GM12878 (cell line): ENCODE measurements at regions not wholly inside any gene's neighbourhood (a gene's known extent, or its start where the extent isn't known, plus 50 kb on each side); places are given as distances from the start of the nearest gene placed in this dataset.

Experiments
- ATAC-seq: fragments of 200-7000 bp; cut with Tn5 transposase; 3 replicates; pipeline ENCODE4 v1.9.1; 2020; ENCODE audit warnings: mild to moderate bottlenecking, moderate library complexity
- BruUV-seq: library from RNA; stranded (reverse); fragments of 400-500 nt; replicated peaks from 2 replicates; lab custom pipeline; 2021; lab: Mats Ljungman, UMichigan
- CTCF ChIA-PET: fragments of 300-600 bp; sonication (Branson Sonifier 250); formaldehyde crosslinking; extraction: SDS; loops from one replicate; lab custom pipeline; 2021; ENCODE audit warnings: inconsistent platforms; lab: Yijun Ruan, JAX
- POLR2A ChIA-PET: fragments of 350-600 bp; formaldehyde crosslinking; extraction: SDS; loops from one replicate; lab custom pipeline; 2021; ENCODE audit warnings: inconsistent platforms; lab: Charles Lee
- RAD21 ChIA-PET: fragments of 300-600 bp; sonication (Branson Sonifier 250); formaldehyde crosslinking; loops from one replicate; lab custom pipeline; 2023; ENCODE audit warnings: antibody characterized with exemption; ENCODE audit not compliant: unreplicated experiment; lab: Charles Lee
- SMC1A ChIA-PET: fragments of 300-600 bp; sonication (Branson Sonifier 250); formaldehyde crosslinking; loops from one replicate; lab custom pipeline; 2023; ENCODE audit not compliant: unreplicated experiment, uncharacterized antibody; lab: Charles Lee
- DNase-seq: peaks from one replicate; pipeline ENCODE4 v3.0.0-alpha.2; 2011; ENCODE audit warnings: low read depth, low spot score
- FAIRE-seq: peaks from 3 replicates; lab custom pipeline; 2011; peaks lifted over from hg19 to GRCh38; lab: Jason Lieb, UNC
- H2AFZ ChIP-seq: 2 replicates; pipeline ENCODE4 v1.6.0; 2011; ENCODE audit warnings: low read depth, low read length, control low read depth; ENCODE audit not compliant: control insufficient read depth
- H3K27ac ChIP-seq: 2 replicates; pipeline ENCODE4 v1.5.1; 2011; ENCODE audit warnings: control low read depth; ENCODE audit not compliant: control insufficient read depth, insufficient read depth
- H3K27me3 ChIP-seq, 2 experiments: replicated peaks in 1 of 2; 2 replicates each; pipeline versions ENCODE4 v1.6.0 to v1.6.1; 2011; ENCODE audit warnings: low read length in 1 of 2; ENCODE audit not compliant: control insufficient read depth in 2 of 2, insufficient read depth in 2 of 2
- H3K36me3 ChIP-seq, 2 experiments: 2 replicates each; pipeline ENCODE4 v1.5.1; 2011; ENCODE audit warnings: low read length in 1 of 2; ENCODE audit not compliant: control insufficient read depth in 2 of 2, insufficient read depth in 2 of 2
- H3K4me1 ChIP-seq: 2 replicates; pipeline ENCODE4 v1.6.1; 2011; ENCODE audit warnings: mild to moderate bottlenecking, low read length, moderate library complexity, mixed read lengths; ENCODE audit not compliant: control insufficient read depth, insufficient read depth
- H3K4me2 ChIP-seq: 2 replicates; pipeline ENCODE4 v1.6.0; 2011; ENCODE audit warnings: control low read depth; ENCODE audit not compliant: control insufficient read depth, insufficient read depth
- H3K4me3 ChIP-seq: fragments of 200-600 bp; sonication (generic); 2 replicates; pipeline ENCODE4 v1.5.1; 2016
- H3K79me2 ChIP-seq: 2 replicates; pipeline ENCODE4 v1.6.0; 2011; ENCODE audit warnings: low read length; ENCODE audit not compliant: control insufficient read depth, insufficient read depth
- H3K9ac ChIP-seq: 2 replicates; pipeline ENCODE4 v1.8.0; 2011; ENCODE audit warnings: low read length, control low read depth, mixed read lengths; ENCODE audit not compliant: control insufficient read depth, insufficient read depth
- H3K9me3 ChIP-seq: replicated peaks from 3 replicates; pipeline ENCODE4 v1.5.1; 2011; ENCODE audit warnings: mild to moderate bottlenecking, low read length; ENCODE audit not compliant: control insufficient read depth, insufficient read depth
- H4K20me1 ChIP-seq: 2 replicates; pipeline ENCODE4 v1.6.0; 2011; ENCODE audit not compliant: control insufficient read depth, insufficient read depth
- ATF2 ChIP-seq: IDR thresholded peaks from 2 replicates; pipeline ENCODE4 v1.6.1; 2012; ENCODE audit warnings: low read length, inconsistent platforms
- BRCA1 ChIP-seq: IDR thresholded peaks from 2 replicates; pipeline ENCODE4 v1.6.1; 2011; ENCODE audit warnings: low read depth, low read length, improper control_type of control experiment
- ELK1 ChIP-seq: IDR thresholded peaks from 2 replicates; pipeline ENCODE4 v1.6.1; 2012; ENCODE audit warnings: low read depth, low read length, improper control_type of control experiment
- EZH2 ChIP-seq: IDR thresholded peaks from 2 replicates; pipeline ENCODE4 v1.6.1; 2012; ENCODE audit warnings: low read depth, mild to moderate bottlenecking, control low read depth, inconsistent platforms, low read length, borderline replicate concordance; ENCODE audit not compliant: control insufficient read depth
- GATAD2B ChIP-seq: fragments of 450-650 bp; conservative IDR thresholded peaks from 2 replicates; pipeline ENCODE4 v1.6.1; 2017; ENCODE audit warnings: low read depth, mild to moderate bottlenecking, moderate library complexity
- IKZF1 ChIP-seq: fragments of 450-650 bp; conservative IDR thresholded peaks from 2 replicates; pipeline ENCODE4 v1.6.1; 2017; ENCODE audit warnings: antibody characterized with exemption, mild to moderate bottlenecking
- JUNB ChIP-seq: IDR thresholded peaks from 2 replicates; pipeline ENCODE4 v1.6.1; 2016; ENCODE audit warnings: antibody characterized with exemption, mild to moderate bottlenecking
- MAX ChIP-seq: IDR thresholded peaks from 2 replicates; pipeline ENCODE4 v1.6.1; 2012; ENCODE audit warnings: low read depth, low read length, improper control_type of control experiment
- MEF2A ChIP-seq: IDR thresholded peaks from 2 replicates; pipeline ENCODE4 v1.6.1; 2011; ENCODE audit warnings: low read depth, mild to moderate bottlenecking, low read length, moderate library complexity; ENCODE audit not compliant: insufficient read depth
- MEF2B ChIP-seq: fragments of 450-650 bp; IDR thresholded peaks from 2 replicates; pipeline ENCODE4 v1.6.1; 2018; ENCODE audit warnings: mild to moderate bottlenecking, moderate library complexity; ENCODE audit not compliant: partially characterized antibody, poor library complexity, severe bottlenecking
- SMC3 ChIP-seq: IDR thresholded peaks from 2 replicates; pipeline ENCODE4 v1.6.1; 2011; ENCODE audit warnings: low read length, improper control_type of control experiment, borderline replicate concordance
- WGBS: methylation state at CpG from one replicate; pipeline ENCODE4 v1.1.6; 2016; ENCODE audit warnings: low lambda C conversion rate; ENCODE audit not compliant: insufficient replicate concordance, insufficient coverage; ENCODE audit errors: missing lambda C conversion rate; 5-methylcytosine and 5-hydroxymethylcytosine counted together
- in situ Hi-C: fragments of 300-500 bp; cut with MboI; formaldehyde crosslinking; loops from 9 replicates; pipeline ENCODE4 v1.14.3; 2018; ENCODE audit warnings: mixed read lengths
- intact Hi-C: fragments of 100-400 bp; cut with micrococcal nuclease; formaldehyde crosslinking; loops from one replicate; pipeline ENCODE4 v1.14.2; 2022; ENCODE audit not compliant: unreplicated experiment

GRCh38 chr21:16004086-16004485 lies 274.3 kb downstream of the USP25 start:
- 26% methylated on average over 5 of the region's 5 CpGs for WGBS

GRCh38 chr21:16004523-16004922 lies 274.7 kb downstream of the USP25 start:
- DNase-seq, result no peak
- WGBS, result 23% methylated on average over 7 of the region's 7 CpGs
- ATAC-seq, result no peak
- no peaks in the 10 kb centered on the region for H4K20me1 ChIP-seq
- CTCF ChIA-PET, result no interaction called here
- no peaks in the 10 kb centered on the region for H3K79me2 ChIP-seq
- RAD21 ChIA-PET, result no interaction called here
- no peak overlapping the region for H3K4me2 ChIP-seq
- in situ Hi-C loops (loop anchor here (10.0 kb wide), 1 partner anchor 60 kb away; no protein-coding TSS in a partner anchor), intact Hi-C loops (no loop called here)
- H2AFZ ChIP-seq, result no peak overlapping the region
- H3K9ac ChIP-seq, result no peak overlapping the region
- H3K27me3 ChIP-seq, result no peaks in the 10 kb centered on the region
- no peaks in the 10 kb centered on the region for H3K36me3 ChIP-seq
- no peak overlapping the region for H3K27ac ChIP-seq
- POLR2A ChIA-PET, result no interaction called here
- FAIRE-seq, result no peak
- BruUV-seq, result no TSS peak
- no peaks in the 10 kb centered on the region for H3K9me3 ChIP-seq
- no peak overlapping the region for H3K4me3 ChIP-seq
- H3K4me1 ChIP-seq, result no peaks in the 10 kb centered on the region
- SMC1A ChIA-PET, result no interaction called here
- no peak for TF ChIP-seq MEF2A
- TF ChIP-seq MEF2B, result no peak
- TF ChIP-seq BRCA1, result no peak
- TF ChIP-seq EZH2, result no peak
- TF ChIP-seq ELK1, result no peak
- TF ChIP-seq GATAD2B, result no peak
- TF ChIP-seq SMC3, result no peak
- no peak for TF ChIP-seq IKZF1
- no peak for TF ChIP-seq ATF2
- no peak for TF ChIP-seq MAX
- no peak for TF ChIP-seq JUNB

More at GRCh38 chr21:16004086-16004485, 274.3 kb downstream of the USP25 start:
- H3K4me2 ChIP-seq, result no peak overlapping the region
- ATAC-seq (no peak), DNase-seq (no peak), FAIRE-seq (no peak)
- no peak overlapping the region for H2AFZ ChIP-seq
- in situ Hi-C loops, result loop anchor here (10.0 kb wide), 1 partner anchor 61 kb away; no protein-coding TSS in a partner anchor
- SMC1A ChIA-PET, result no interaction called here
- no peaks in the 10 kb centered on the region for H3K36me3 ChIP-seq
- H3K4me1 ChIP-seq, result no peaks in the 10 kb centered on the region
- RAD21 ChIA-PET, result no interaction called here
- POLR2A ChIA-PET, result no interaction called here
- CTCF ChIA-PET, result no interaction called here
- no peak overlapping the region for H3K4me3 ChIP-seq
- no peaks in the 10 kb centered on the region for H3K9me3 ChIP-seq
- intact Hi-C loops, result no loop called here
- H3K27me3 ChIP-seq, result no peaks in the 10 kb centered on the region
- H3K27ac ChIP-seq, result no peak overlapping the region
- H3K79me2 ChIP-seq, result no peaks in the 10 kb centered on the region
- H3K9ac ChIP-seq, result no peak overlapping the region
- no peaks in the 10 kb centered on the region for H4K20me1 ChIP-seq
- no TSS peak for BruUV-seq
- no peak for TF ChIP-seq BRCA1
- TF ChIP-seq, all 136 proteins: peak for 0
